ENCODE measurements at regions not wholly inside any gene's neighbourhood (a gene's known extent, or its start where the extent isn't known, plus 50 kb on each side); places are given as distances from the start of the nearest gene placed in this dataset.

- in situ Hi-C loops (cut with HindIII; ENCODE audit: low sequenced_read_pairs), result no loop called here
Observed at GRCh38 chr6:152904678-152905077, 78.2 kb downstream of the FBXO5 start.

GRCh38 chr6:152905551-152906299 is 77.1 kb downstream of the FBXO5 start:
- in situ Hi-C loops (cut with HindIII; ENCODE audit: low sequenced_read_pairs), result no loop called here

- in situ Hi-C loops (cut with HindIII; ENCODE audit: low sequenced_read_pairs), result no loop called here
Observed at GRCh38 chr6:152909241-152909640, 73.6 kb downstream of the FBXO5 start.

GRCh38 chr6:152916035-152916434 is 66.8 kb downstream of the FBXO5 start:
- in situ Hi-C loops (cut with HindIII; ENCODE audit: low sequenced_read_pairs), result no loop called here

GRCh38 chr6:152918991-152919390 is 63.9 kb downstream of the FBXO5 start:
- in situ Hi-C loops (cut with HindIII; ENCODE audit: low sequenced_read_pairs), result no loop called here

GRCh38 chr6:152920016-152920415 is 62.8 kb downstream of the FBXO5 start:
- in situ Hi-C loops (cut with HindIII; ENCODE audit: low sequenced_read_pairs), result no loop called here
